ENCODE measurements at regions not wholly inside any gene's neighbourhood (a gene's known extent, or its start where the extent isn't known, plus 50 kb on each side); places are given as distances from the start of the nearest gene placed in this dataset.

DNA sequence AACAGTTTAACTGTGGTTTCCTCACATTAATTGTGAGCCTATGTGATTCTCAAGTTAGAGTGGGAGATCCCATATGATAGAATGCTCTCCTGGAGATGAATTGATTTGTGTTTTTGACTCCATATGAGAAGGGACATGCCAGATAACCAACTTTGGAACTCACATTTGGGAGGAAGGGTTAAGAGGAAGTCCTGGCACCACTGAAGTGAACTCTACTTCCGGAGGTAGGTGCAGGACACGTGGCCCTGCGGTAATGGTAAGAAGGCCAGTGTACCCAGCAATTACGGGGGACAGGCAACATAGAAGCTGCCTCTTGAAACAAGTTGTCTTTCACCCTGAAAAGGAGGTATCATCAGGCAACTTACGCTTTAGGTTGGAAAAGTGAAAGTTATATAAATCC, 146.6 kb upstream of the RFX3 start:
- TF ChIP-seq, protein P1, sequence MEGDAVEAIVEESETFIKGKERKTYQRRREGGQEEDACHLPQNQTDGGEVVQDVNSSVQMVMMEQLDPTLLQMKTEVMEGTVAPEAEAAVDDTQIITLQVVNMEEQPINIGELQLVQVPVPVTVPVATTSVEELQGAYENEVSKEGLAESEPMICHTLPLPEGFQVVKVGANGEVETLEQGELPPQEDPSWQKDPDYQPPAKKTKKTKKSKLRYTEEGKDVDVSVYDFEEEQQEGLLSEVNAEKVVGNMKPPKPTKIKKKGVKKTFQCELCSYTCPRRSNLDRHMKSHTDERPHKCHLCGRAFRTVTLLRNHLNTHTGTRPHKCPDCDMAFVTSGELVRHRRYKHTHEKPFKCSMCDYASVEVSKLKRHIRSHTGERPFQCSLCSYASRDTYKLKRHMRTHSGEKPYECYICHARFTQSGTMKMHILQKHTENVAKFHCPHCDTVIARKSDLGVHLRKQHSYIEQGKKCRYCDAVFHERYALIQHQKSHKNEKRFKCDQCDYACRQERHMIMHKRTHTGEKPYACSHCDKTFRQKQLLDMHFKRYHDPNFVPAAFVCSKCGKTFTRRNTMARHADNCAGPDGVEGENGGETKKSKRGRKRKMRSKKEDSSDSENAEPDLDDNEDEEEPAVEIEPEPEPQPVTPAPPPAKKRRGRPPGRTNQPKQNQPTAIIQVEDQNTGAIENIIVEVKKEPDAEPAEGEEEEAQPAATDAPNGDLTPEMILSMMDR (IDR thresholded peaks at IDR 0.05; ENCODE audit: low read depth, low read length), result no peak
- Histone ChIP-seq H3K4me3 (ENCODE audit: low read depth, low read length) (no peak overlapping the region), H3K27ac (ENCODE audit: low read depth, low read length) (no peak overlapping the region), H3K27me3 (ENCODE audit: control insufficient read depth, insufficient read depth, low read length) (no peaks in the 10 kb centered on the region), H3K9me3 (ENCODE audit: control insufficient read depth, insufficient read depth, low read length) (no peaks in the 10 kb centered on the region)
- DNase-seq (ENCODE audit: low read depth, low spot score), result no peak
- ChIA-PET POLR2A (no interaction called here), CTCF (no interaction called here)

DNA sequence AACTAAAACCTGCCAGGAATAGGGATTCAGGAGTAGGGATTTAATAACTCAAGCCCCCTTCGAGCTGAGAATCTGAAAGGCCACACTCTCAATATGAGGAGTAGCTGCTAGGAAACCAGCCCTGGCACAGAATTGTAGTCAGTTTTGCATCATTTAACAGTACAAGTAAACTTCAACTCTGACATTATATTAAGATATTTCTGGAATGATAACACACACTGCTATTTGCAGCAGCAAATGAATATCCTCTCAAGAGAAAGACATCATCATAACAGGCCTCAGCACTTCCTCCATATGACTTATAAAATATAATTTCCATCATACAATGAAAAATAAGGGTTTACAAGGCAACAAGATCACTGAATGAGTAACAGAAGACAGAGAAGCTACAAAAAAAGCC, 138.2 kb upstream of the RFX3 start:
- CTCF ChIA-PET, result interaction anchor here (0.8 kb wide), 1 partner anchor 197 kb away, joined by 3 read pairs; no protein-coding TSS in a partner anchor
- TF ChIP-seq, protein P1 (IDR thresholded peaks at IDR 0.05; ENCODE audit: low read depth, low read length), result no peak
- POLR2A ChIA-PET, result no interaction called here
- H3K27ac ChIP-seq (ENCODE audit: low read depth, low read length), result no peak overlapping the region
- H3K27me3 ChIP-seq (ENCODE audit: control insufficient read depth, insufficient read depth, low read length), result peaks cover 3% of the 10 kb centered on the region
- DNase-seq (ENCODE audit: low read depth, low spot score), result peak; percentile 3
- H3K4me3 ChIP-seq (ENCODE audit: low read depth, low read length), result no peak overlapping the region
- no peaks in the 10 kb centered on the region for H3K9me3 ChIP-seq (ENCODE audit: control insufficient read depth, insufficient read depth, low read length)

DNA sequence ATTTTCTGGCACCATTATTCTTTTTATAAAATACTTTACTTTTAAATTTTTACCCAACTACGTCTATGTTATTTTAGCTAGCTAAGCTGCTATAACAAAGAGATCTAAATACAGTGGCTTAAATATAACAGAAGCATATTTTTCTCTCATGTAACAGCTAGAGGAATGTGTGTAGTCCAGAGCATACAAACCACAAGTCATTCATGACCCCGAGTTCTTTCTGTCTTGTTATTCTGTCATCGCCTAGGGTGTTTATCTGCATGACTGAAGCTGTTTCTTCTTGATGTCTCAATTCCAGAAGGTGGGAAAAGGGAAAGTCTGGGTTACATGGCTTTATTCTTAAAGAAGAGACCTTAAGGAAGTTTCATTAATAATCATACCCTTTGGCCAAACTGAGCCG, 136.9 kb upstream of the RFX3 start:
- no peaks in the 10 kb centered on the region for H3K9me3 ChIP-seq (ENCODE audit: control insufficient read depth, insufficient read depth, low read length)
- TF ChIP-seq, protein P1 (IDR thresholded peaks at IDR 0.05; ENCODE audit: low read depth, low read length), result no peak
- POLR2A ChIA-PET, result no interaction called here
- H3K27ac ChIP-seq (ENCODE audit: low read depth, low read length), result no peak overlapping the region
- H3K4me3 ChIP-seq (ENCODE audit: low read depth, low read length), result no peak overlapping the region
- H3K27me3 ChIP-seq (ENCODE audit: control insufficient read depth, insufficient read depth, low read length), result peaks cover 3% of the 10 kb centered on the region
- DNase-seq (ENCODE audit: low read depth, low spot score), result peak; percentile 1
- CTCF ChIA-PET, result no interaction called here

DNA sequence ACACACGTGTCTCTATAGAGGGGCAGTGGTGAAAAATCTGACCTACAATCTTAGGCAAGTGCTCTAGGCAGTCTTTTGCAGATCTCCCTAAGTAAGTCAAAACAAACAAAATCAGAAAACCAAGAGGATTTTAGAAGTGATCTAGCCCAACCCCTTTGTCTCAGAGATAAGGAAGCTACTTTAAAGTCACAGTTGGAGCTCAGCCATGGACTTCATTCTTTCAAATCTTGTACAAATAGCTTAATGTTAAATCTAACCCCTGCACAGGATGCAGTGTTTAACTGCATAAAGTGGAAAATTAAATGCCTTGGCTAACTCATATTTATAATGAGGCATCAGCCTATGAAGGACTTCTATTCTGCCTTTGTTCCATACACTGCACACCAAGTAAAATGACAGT, 135.1 kb upstream of the RFX3 start:
- H3K27ac ChIP-seq (ENCODE audit: low read depth, low read length), result no peak overlapping the region
- no peaks in the 10 kb centered on the region for H3K9me3 ChIP-seq (ENCODE audit: control insufficient read depth, insufficient read depth, low read length)
- ChIA-PET CTCF (no interaction called here), POLR2A (no interaction called here)
- H3K4me3 ChIP-seq (ENCODE audit: low read depth, low read length), result no peak overlapping the region
- TF ChIP-seq, protein P1 (IDR thresholded peaks at IDR 0.05; ENCODE audit: low read depth, low read length), result no peak
- H3K27me3 ChIP-seq (ENCODE audit: control insufficient read depth, insufficient read depth, low read length), result peaks cover 8% of the 10 kb centered on the region
- DNase-seq (ENCODE audit: low read depth, low spot score), result no peak

DNA sequence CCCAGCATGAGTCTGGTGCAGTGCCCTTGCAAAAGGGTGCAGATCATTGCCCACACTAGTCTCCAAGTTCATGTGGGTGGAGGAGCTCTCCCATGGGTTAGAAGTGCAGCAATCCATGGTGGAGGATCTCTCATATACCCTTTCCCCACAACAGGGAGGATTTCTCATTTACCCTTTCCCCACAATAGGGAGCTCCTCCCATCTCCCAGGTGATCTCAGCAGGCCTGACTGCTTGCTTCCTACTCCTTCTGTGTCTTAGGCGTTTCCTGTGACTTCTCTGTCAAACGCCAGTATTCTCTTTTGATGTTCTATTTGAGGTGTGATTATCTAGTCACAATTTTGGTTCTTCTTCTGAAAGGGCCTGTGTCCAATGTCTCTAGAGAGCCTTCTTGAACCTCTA, 133.8 kb upstream of the RFX3 start:
- DNase-seq (ENCODE audit: low read depth, low spot score), result no peak
- TF ChIP-seq, protein P1 (IDR thresholded peaks at IDR 0.05; ENCODE audit: low read depth, low read length), result no peak
- ChIA-PET POLR2A (no interaction called here), CTCF (no interaction called here)
- no peak overlapping the region for H3K27ac ChIP-seq (ENCODE audit: low read depth, low read length)
- H3K9me3 ChIP-seq (ENCODE audit: control insufficient read depth, insufficient read depth, low read length), result no peaks in the 10 kb centered on the region
- peaks cover 8% of the 10 kb centered on the region for H3K27me3 ChIP-seq (ENCODE audit: control insufficient read depth, insufficient read depth, low read length)
- H3K4me3 ChIP-seq (ENCODE audit: low read depth, low read length), result no peak overlapping the region

Data from AG04450 (cell line).